GM18907 (cell line): ENCODE measurements at regions not wholly inside any gene's neighbourhood (a gene's known extent, or its start where the extent isn't known, plus 50 kb on each side); places are given as distances from the start of the nearest gene placed in this dataset.

Experiments used
- ATAC-seq: cut with Tn5 transposase; IDR thresholded peaks from one replicate; pipeline ENCODE4 v1.9.1; 2021; ENCODE audit warnings: mild to moderate bottlenecking, moderate library complexity; ENCODE audit not compliant: unreplicated experiment

DNA sequence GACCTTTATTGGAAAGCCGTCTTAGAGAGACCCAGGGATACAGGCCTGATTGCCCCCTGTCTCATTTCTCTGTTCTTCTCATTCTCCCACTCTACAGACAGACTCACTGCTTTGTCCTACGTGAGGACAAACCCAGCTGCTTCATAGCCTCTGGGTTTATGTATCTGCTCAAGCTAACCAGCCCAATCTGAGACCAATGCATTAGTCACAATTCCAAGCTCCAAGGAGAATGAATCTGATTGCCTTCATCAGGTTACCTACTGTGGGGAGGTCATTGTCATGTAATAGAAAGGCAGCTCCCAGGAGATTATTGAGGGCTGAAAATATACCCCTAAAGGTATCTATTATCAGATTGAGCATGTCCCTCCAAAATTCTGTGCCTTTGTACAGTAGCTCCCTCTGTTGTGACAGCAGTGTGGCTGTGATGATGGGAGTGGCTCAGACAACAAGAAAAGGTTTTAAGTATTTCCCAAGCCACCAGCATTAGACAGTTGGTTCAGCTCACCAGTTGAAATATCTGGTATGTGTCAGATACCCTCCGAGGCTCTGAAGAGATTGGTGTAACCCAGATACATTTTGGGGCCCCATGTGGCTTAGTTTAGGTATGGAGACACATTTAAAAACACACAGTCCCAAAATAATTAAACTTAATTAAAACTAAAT is 123.1 kb upstream of the EEPD1 start:
- ATAC-seq: no peak

GRCh38 chr7:36032361-36032818 is 120.7 kb upstream of the EEPD1 start:
- no peak for ATAC-seq

DNA sequence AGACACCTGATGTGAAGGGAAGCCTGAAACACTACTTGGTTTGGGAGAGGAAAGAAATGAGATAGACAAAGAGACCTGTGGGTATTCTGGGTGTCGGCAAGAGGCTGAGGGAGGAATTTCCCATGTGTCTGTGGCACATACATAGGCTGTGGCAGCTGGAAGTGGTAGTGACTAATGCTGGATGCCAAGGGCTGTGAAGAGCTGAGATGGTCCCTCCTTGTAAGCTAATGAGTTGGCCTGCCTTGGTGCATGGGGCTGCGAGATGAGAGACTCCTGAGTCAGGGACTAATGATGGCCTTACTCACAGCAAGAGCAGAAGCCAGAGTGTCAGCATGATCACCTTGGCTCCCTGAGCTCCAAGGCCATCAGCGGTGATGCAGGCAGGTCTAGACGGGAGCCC is 119.0 kb upstream of the EEPD1 start:
- ATAC-seq: no peak

- no peak for ATAC-seq
Measured at GRCh38 chr7:36035186-36035585, 117.9 kb upstream of the EEPD1 start.

DNA sequence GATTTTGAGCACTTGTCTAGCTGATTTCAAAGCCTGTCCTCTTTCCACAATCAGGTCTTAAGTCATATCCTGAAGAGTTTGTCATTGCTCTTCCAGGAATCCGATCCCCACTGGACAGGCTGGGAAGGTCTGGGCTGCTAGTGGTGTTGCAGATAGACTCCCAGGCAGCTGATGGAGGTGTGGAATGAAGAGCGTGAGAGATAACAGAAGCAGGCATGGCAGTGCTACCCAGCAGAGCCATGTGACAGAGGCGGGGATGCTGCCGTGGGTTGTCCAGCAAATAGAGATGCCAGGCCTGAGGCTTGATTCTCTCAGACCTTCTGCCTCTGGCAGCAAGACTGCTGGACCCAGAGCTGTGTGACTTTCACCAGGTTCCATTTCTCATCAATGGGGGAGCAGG is 116.5 kb upstream of the EEPD1 start:
- no peak for ATAC-seq

- ATAC-seq: no peak
Measured at GRCh38 chr7:36037121-36037662, 115.9 kb upstream of the EEPD1 start.

DNA sequence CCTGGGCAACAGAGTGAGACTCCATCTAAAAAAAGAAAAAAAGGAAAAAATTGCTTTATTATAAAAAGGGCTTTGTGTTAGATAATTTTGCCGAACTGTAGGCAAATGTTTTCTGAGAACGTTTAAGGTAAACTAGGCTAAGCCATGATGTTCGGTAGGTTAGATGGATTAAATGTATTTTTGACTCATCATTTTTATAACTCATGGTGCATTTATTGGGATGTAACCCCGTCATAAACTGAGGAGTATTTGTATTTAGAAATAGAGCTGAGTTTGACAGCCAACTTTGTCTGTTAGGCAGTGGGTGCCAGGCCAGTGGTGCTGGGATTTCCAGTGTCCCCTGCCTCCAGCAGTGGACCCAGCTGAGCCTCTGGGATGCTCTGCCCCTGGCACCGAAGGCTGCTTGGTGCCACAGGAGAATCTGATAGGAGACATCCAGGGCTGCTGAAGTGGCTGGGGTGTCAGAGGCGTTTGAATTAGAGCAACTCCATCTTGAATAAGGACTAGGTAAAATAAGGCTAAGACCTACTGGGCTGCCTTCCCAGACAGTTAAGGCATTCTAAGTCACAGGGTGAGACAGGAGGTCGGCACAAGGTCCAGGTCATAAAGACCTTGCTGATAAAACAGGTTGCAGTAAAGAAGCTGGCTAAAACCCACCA is 114.9 kb upstream of the EEPD1 start:
- no peak for ATAC-seq

DNA sequence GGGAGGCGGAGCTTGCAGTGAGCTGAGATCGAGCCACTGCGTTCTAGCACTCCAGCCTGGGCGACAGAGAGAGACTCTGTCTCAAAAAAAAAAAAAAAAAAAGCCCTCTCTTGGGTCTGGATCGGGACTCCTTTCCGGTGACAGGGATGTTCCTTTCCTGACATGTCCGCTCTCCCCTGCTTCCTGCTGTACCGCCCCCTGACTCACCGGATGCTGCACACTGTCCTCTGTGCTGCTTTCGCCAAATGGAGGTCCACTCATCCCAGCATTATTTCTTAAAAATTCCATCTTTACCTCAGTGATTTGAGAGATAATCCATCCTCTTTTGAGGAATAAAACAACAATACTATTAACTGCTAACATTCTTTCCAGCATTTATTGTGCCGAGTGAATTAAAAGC is 113.8 kb upstream of the EEPD1 start:
- ATAC-seq: no peak

DNA sequence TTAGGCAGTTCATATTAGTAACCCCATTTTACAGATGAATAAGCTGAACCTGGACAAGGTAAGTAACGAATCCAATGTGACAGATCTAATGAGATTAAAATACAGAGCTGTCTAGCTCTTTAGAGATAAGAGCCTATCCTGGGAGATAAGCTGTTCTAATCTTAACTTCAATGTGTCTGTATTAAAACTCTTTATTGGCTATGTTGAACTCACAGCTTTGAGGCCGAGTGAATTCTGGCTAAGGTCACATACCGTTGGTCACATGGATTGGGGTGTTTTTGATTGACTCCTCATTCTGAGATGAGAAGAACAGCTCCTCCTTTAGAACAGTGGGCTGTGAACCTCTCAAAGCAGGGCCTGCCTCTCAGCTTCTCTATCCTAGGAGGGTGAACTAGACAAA is 113.4 kb upstream of the EEPD1 start:
- no peak for ATAC-seq

DNA sequence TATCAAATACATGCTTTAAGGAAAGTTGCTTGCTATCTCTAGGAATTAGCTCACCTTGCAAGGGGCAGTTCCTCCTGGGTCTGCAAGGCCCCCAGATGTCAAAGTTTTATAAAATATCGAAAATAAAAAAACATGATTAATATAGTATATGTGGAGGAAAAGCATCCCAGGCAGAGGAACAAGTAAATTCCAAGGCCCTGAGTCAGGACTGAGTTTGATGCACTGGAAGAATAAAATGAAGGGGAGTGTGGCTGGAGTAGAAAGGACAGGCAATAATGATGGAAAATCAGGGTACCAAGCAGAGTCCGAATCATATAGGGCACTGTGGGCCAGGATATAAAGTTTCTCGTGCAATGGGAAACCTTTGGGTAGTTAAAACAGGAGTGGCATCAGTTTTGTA is 112.4 kb upstream of the EEPD1 start:
- no peak for ATAC-seq

DNA sequence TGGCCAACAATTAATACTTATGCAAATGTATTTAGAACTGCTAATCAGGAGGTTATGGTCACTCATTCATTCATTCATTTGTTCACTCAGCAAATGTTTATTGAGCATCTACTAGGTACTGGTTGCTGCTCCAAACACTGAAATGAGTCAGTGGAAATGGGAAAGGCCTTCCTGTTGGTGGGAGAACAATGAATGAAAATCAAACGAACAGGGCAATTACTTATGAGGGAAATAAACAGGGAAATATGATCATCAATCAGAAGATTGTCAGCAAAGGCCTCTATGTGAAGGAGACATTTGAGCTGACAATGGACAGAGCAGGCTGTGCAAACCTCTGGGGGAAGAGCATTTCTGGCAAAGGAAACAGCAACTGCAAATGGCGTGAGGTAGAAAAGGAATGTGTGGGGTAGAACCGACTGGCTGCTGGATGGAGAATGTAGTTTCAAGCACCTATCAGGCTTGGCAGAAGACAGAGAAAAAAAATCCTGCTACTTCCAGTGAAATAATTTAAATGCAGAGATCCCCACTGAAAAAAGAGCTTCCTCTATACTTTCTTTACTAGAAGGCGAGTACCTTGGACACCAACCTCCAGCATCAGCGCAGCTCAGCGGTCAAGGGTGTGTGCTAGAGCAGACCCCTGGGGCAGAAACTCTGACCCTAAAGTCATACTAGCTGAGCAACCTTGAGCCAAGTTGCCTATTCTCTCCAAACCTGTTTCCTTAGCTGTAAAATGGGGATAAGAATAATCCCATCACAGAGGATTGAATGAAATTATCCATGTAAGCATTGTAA is 108.8 kb upstream of the EEPD1 start:
- no peak for ATAC-seq

GRCh38 chr7:36045326-36045725 is 107.7 kb upstream of the EEPD1 start:
- no peak for ATAC-seq

- ATAC-seq: no peak
Measured at GRCh38 chr7:36045830-36046341, 107.2 kb upstream of the EEPD1 start.

DNA sequence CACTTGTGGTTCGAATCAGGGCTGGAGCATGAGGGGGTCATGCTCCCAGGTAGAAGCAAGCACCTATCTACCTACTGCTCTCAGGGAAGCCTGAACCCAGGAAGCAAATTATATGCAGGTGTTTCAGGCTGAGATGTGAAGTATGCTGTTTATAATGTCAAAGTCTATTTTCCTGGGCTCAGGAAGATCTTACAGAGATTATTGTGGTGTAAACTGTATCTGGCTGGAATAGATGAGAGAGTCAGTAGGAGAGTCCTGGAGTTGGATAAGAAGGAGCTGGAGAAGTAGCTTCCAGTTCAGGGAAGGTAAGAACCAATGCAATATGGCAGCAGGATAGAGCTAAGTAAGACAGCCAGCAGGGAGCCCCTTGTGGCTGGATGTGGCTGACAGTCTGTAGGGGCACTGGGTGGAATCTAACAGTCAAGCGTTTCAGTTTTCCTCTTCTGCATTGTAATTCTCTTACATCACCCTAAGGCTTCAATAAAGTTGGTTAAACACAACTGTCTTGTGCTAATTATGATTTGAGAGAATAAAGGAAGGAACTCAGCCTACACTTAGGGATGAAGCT is 105.9 kb upstream of the EEPD1 start:
- ATAC-seq: no peak

DNA sequence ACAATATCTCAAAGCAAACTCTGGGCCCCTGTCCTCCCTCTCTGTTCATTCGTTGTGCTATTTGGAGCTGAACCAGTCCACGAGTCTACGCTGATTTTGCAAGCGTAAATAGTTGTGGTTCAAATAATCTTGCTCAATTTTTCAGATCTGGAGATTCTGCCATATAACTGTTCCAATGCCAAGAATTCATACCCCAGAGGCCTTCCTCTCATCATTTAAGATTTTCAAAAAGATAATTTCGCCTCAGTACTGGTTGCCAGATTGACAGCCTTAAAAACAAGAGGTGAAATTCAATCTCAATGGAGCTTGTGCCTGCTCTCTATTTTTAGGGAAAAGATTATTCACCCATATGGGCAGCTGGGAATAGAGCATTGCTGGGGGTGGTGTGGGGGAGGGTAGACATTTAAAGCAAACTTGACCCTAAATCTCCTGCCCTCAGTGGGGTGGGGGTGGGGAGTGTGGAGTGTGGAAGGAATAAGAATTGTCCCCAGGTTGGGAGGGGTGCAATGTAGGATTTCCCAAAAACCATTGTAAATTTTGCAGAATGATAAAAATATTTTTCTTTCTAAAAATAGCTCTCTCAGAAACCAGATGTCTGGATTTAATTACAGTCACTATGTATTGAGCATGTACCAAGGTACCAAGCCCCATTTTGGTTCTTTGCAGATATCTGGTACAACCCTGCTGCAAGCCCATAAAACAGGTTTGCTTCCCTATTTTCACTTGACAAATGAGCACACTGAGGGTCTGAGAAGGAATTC is 104.7 kb upstream of the EEPD1 start:
- ATAC-seq: no peak

DNA sequence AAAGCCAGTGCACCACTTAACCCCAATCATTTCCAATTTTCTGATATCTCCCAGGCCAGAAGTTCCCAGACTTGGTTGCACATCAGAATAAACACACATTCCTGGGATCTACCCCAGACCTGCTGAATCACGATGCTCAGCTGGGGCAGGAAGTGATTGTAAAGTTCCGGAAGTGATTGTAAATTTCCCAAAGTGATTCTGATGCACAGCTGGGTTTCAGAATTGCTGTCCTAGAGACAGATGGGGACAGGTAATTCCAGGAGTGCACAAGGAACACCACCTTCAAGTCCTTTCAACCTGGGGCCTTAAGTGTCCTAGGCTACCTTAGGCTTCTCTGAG is 104.2 kb upstream of the EEPD1 start:
- ATAC-seq: no peak

DNA sequence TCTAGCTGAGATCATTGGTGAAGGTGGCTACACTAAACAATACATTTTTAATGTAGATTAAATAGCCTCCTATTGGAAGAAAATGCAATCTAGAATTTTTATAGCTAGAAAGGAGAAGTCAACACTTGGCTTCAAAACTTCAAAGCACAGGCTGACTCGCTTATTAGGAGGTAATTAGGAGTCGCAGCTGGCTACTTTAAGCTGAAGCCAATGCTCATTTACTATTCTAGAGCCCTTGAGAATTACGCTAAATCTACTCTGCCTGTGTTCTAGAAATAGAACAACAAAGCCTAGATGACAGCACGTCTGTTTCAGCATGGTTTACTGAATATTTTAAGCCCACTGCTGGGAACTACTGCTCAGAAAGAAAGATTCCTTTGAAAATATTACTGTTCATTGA is 101.6 kb upstream of the EEPD1 start:
- ATAC-seq: no peak

DNA sequence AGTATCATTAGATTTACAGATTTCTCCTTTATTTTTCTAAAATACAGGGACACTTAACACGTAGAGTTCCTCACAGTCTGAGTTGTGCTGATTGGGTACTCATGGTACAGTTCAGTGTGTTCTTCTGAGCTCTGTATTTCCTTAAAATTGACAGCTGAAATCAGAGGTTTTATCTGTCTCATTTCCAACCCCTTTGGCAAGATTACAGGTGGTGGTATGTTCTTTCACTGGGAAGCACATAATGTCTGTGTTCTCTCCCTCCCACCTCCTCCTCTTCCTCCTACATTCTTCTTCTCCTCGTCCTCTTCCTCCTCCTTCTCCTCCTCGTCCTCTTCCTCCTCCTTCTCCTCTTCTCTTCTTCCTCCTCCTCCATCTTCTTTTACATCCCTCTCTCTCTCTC is 99.5 kb upstream of the EEPD1 start:
- ATAC-seq: no peak

DNA sequence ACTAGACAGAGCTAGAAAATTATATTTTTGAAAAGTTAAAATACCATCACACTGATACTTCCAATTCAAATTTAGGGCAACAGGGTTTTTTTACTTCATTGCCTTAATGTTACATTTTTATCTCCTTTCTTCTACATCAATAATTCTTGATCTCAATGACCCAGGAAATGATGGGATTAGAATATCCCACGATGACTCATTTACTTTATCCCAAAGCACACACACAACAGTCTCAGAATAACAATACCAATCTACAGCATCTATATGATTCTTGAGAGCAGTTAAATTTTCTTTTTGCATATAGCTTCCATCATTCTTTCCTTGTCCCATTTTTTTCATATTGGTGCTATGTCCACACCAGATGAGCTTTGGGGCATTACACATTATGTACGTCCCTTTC is 98.4 kb upstream of the EEPD1 start:
- ATAC-seq: no peak

DNA sequence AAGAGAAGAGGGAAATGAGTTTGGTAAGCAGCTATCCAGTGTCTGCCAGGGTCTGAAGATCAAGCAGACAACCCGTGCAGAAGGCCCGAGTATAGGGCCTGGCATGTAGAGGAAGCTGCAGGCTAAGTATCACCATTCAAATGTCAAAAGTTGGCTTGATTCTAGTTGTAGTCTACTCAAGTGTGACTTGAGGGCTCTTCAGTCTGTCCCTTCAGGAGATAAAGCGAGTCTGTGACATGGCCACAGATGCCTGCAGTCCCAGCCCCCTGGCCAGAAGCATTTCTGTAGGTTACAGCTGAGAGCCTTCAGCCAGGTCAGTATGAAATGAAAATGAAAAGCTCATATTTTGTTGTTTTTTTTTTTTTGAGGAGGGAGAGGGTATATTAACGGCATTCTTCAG is 97.8 kb upstream of the EEPD1 start:
- ATAC-seq: no peak

GRCh38 chr7:36057323-36057722 is 95.7 kb upstream of the EEPD1 start:
- peak; percentile 62 for ATAC-seq
